ENCODE measurements at regions not wholly inside any gene's neighbourhood (a gene's known extent, or its start where the extent isn't known, plus 50 kb on each side); places are given as distances from the start of the nearest gene placed in this dataset.

DNA sequence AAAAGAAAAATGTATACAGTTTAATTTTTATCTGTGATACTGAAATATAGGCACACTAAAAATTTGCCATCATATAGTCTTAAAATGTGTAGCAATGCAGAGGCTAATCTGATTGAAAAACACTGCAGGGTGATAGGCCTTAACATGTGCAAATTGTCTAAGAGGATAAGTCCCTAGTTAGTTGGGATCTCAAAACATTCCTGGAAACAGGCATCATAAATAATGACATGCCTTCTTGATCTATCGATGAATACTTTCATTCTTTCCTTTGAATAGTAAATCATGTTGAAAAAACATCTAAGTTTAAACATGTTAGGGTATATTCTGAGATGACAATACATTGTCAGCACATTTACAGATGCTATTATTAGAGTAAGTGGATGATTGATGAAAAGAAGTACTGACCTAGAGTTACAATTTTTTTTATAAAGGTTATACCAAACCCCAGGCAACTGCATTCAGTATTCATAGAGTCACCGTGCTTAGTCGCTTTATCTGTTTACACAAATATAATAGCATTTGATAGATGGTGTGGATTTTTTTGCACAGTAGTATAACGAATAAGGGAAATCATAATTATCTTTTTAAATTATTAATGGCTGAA is 668.2 kb upstream of the ADGRL3 start:
- Histone ChIP-seq H3K27me3 (no peaks in the 10 kb centered on the region), H3K4me1 (replicated peaks in 1 of 2) (no peaks in the 10 kb centered on the region), H3K36me3 (replicated peaks in 1 of 2) (no peaks in the 10 kb centered on the region), H3K4me3 (no peak overlapping the region), H3K27ac (no peak overlapping the region), H3K9me3 (replicated peaks in 1 of 3) (no peaks in the 10 kb centered on the region)
- DNase-seq: no peak
- intact Hi-C loops (cut with DNase I): no loop called here
- no peak for TF ChIP-seq POLR2A (IDR thresholded peaks at IDR 0.05)
- TF ChIP-seq, protein P1, sequence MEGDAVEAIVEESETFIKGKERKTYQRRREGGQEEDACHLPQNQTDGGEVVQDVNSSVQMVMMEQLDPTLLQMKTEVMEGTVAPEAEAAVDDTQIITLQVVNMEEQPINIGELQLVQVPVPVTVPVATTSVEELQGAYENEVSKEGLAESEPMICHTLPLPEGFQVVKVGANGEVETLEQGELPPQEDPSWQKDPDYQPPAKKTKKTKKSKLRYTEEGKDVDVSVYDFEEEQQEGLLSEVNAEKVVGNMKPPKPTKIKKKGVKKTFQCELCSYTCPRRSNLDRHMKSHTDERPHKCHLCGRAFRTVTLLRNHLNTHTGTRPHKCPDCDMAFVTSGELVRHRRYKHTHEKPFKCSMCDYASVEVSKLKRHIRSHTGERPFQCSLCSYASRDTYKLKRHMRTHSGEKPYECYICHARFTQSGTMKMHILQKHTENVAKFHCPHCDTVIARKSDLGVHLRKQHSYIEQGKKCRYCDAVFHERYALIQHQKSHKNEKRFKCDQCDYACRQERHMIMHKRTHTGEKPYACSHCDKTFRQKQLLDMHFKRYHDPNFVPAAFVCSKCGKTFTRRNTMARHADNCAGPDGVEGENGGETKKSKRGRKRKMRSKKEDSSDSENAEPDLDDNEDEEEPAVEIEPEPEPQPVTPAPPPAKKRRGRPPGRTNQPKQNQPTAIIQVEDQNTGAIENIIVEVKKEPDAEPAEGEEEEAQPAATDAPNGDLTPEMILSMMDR (IDR thresholded peaks at IDR 0.05): no peak
- 43 to 62% (median 51%) methylated on average over 4 of the region's 4 CpGs for WGBS, 4 donors

DNA sequence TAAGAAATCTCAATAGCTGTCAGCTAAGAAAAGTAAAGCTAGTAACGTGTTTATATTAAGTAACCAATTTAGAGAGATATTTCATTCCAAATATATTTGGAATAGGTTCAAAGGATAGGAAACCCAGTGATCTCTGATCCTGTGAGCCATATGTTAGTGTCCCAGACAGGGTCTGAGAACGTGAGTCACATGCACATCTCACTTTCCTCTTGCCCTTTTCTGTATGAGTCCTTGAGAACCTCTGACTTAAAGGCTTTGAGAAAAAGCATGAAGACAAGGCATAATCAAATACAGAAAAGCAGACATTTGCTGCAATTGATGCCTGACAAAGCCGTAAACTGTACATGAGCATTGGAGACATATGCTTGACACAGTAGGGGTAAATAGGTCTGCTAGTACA is 655.1 kb upstream of the ADGRL3 start:
- intact Hi-C loops (cut with DNase I): no loop called here
- no peaks in the 10 kb centered on the region for H3K36me3 ChIP-seq (replicated peaks in 1 of 2)
- no peaks in the 10 kb centered on the region for H3K4me1 ChIP-seq (replicated peaks in 1 of 2)
- H3K4me3 ChIP-seq: no peak overlapping the region
- DNase-seq: no peak
- H3K9me3 ChIP-seq (replicated peaks in 1 of 3): no peaks in the 10 kb centered on the region
- TF ChIP-seq POLR2A (IDR thresholded peaks at IDR 0.05): no peak
- TF ChIP-seq, protein P1 (IDR thresholded peaks at IDR 0.05): no peak
- 17 to 27% (median 22%) methylated on average over 3 of the region's 3 CpGs for WGBS, 4 donors
- no peak overlapping the region for H3K27ac ChIP-seq
- no peaks in the 10 kb centered on the region for H3K27me3 ChIP-seq

DNA sequence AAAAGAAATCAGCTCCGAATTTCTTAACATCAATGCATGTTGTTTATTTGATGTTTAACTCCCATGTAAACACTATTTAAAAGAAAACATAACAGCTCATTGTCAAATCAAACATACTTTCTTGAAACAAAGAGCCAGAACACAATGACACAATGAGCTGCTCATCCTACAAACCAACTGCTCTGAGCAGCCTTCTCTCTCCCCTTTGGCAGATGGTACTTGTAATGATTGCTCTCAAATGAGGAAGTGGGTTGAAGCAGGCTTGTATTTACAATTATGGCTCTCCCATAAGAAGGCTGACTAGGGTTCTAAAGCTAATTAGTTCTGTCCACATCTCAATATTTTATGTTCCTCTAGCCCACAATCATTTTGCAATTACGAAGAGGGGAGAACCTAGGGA is 637.8 kb upstream of the ADGRL3 start:
- 60 to 67% (median 63%) methylated on average over 2 of the region's 2 CpGs for WGBS, 4 donors
- no peak for DNase-seq
- H3K36me3 ChIP-seq (replicated peaks in 1 of 2): no peaks in the 10 kb centered on the region
- no peaks in the 10 kb centered on the region for H3K4me1 ChIP-seq (replicated peaks in 1 of 2)
- TF ChIP-seq POLR2A (IDR thresholded peaks at IDR 0.05): no peak
- TF ChIP-seq, protein P1 (IDR thresholded peaks at IDR 0.05): no peak
- intact Hi-C loops (cut with DNase I): no loop called here
- peaks cover 0 to 3% (median 0%) of the 10 kb centered on the region in 3 donors for H3K9me3 ChIP-seq (replicated peaks in 1 of 3)
- no peak overlapping the region for H3K27ac ChIP-seq
- H3K4me3 ChIP-seq: no peak overlapping the region
- H3K27me3 ChIP-seq: no peaks in the 10 kb centered on the region

DNA sequence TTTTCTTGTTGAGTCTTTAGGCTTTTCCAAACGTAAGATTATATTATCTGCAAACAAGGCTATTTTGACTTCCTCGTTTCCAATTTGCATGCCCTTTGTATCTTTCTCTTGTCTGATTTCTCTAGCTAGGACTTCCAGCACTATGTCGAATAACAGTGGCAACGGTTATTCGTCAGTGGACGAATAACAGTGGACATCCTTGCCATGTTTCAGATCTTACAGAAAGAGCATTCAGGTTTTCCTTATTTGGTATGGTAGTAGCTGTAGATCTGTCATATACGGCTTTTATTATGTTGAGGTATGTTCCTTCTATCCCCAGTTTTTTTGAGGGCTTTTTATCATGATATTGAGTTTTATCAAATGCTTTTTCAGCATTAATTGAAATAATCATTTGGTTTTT is 634.6 kb upstream of the ADGRL3 start:
- no peak for TF ChIP-seq POLR2A (IDR thresholded peaks at IDR 0.05)
- TF ChIP-seq, protein P1 (IDR thresholded peaks at IDR 0.05): no peak
- H3K4me3 ChIP-seq: no peak overlapping the region
- no peak overlapping the region for H3K27ac ChIP-seq
- H3K9me3 ChIP-seq (replicated peaks in 1 of 3): no peaks in the 10 kb centered on the region
- intact Hi-C loops (cut with DNase I): no loop called here
- H3K4me1 ChIP-seq (replicated peaks in 1 of 2): no peaks in the 10 kb centered on the region
- no peaks in the 10 kb centered on the region for H3K36me3 ChIP-seq (replicated peaks in 1 of 2)
- H3K27me3 ChIP-seq: no peaks in the 10 kb centered on the region
- DNase-seq: no peak
- WGBS, 4 donors: 81 to 91% (median 85%) methylated on average over 7 of the region's 7 CpGs
